ENCODE measurements at regions not wholly inside any gene's neighbourhood (a gene's known extent, or its start where the extent isn't known, plus 50 kb on each side); places are given as distances from the start of the nearest gene placed in this dataset.

DNA sequence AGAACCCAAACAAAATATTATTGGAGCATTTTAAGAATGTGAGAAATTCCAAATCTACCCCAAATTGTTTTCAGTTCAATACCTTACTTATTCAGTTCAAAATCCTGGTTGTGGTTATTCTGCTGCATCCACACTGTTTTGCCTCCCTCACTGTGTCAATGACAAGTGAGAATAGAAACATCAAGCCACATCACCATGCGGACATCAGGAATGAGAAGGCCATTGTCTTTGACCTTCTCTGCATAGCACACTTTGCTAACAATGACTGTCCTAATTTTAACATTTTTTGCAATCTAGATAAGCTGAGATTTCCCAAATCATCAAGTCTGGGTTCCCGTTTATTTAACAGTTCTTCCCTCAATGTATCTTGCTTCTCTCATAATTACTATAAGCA lies 93.7 kb downstream of the ELAPOR2 start:
- no peak for TF ChIP-seq POLR2A (IDR thresholded peaks at IDR 0.05)
- TF ChIP-seq CTCF (IDR thresholded peaks at IDR 0.05): no peak
- TF ChIP-seq POLR2AphosphoS5 (IDR thresholded peaks at IDR 0.05): no peak

All from stomach (tissue), 4 donors.